OCI-LY1 (cell line): ENCODE measurements at regions not wholly inside any gene's neighbourhood (a gene's known extent, or its start where the extent isn't known, plus 50 kb on each side); places are given as distances from the start of the nearest gene placed in this dataset.

Experiments used
- H2AFZ ChIP-seq: fragments of 200-600 bp; sonication (generic), shearing (Covaris generic); 2 replicates; pipeline ENCODE4 v1.6.0; 2014; ENCODE audit warnings: antibody characterized with exemption, mild to moderate bottlenecking, low read length
- H3F3A ChIP-seq: fragments of 200-600 bp; sonication (generic), shearing (Covaris generic); 2 replicates; pipeline ENCODE4 v1.6.0; 2014; ENCODE audit warnings: mild to moderate bottlenecking, antibody characterized with exemption, low read length, moderate library complexity; ENCODE audit not compliant: insufficient read depth
- H3K27ac ChIP-seq: fragments of 200-600 bp; sonication (generic); 2 replicates; pipeline ENCODE4 v1.5.1; 2014; ENCODE audit warnings: low read length, mixed run types, mild to moderate bottlenecking, low read depth; ENCODE audit not compliant: poor library complexity, severe bottlenecking
- H3K27me3 ChIP-seq: fragments of 200-600 bp; sonication (generic); 2 replicates; pipeline ENCODE4 v1.6.0; 2014; ENCODE audit warnings: antibody characterized with exemption, mild to moderate bottlenecking, low read length, moderate library complexity; ENCODE audit not compliant: insufficient read depth
- H3K36me3 ChIP-seq: fragments of 200-600 bp; sonication (generic); 2 replicates; pipeline ENCODE4 v1.6.1; 2014; ENCODE audit warnings: mild to moderate bottlenecking, antibody characterized with exemption, low read length, moderate library complexity, mixed read lengths; ENCODE audit not compliant: insufficient read depth
- H3K4me1 ChIP-seq: fragments of 200-600 bp; sonication (generic); 2 replicates; pipeline ENCODE4 v1.5.1; 2014; ENCODE audit warnings: mild to moderate bottlenecking, low read length, moderate library complexity; ENCODE audit not compliant: insufficient read depth, severe bottlenecking
- H3K4me2 ChIP-seq: fragments of 200-600 bp; sonication (generic), shearing (Covaris generic); 2 replicates; pipeline ENCODE4 v1.6.1; 2014; ENCODE audit warnings: low read length
- H3K4me3 ChIP-seq: fragments of 200-600 bp; sonication (generic); 2 replicates; pipeline ENCODE4 v1.5.1; 2014; ENCODE audit warnings: low read length, low read depth, mild to moderate bottlenecking, mixed read lengths; ENCODE audit not compliant: poor library complexity, severe bottlenecking
- H3K79me2 ChIP-seq: fragments of 200-600 bp; shearing (Covaris generic); 2 replicates; pipeline ENCODE4 v1.6.1; 2016; ENCODE audit warnings: mixed run types, low read length, mixed read lengths; ENCODE audit not compliant: insufficient read depth
- H3K9ac ChIP-seq: fragments of 200-600 bp; sonication (generic), shearing (Covaris generic); 2 replicates; pipeline ENCODE4 v1.6.1; 2014; ENCODE audit warnings: mild to moderate bottlenecking, low read length, mixed read lengths
- H3K9me2 ChIP-seq: fragments of 200-600 bp; sonication (generic), shearing (Covaris generic); 2 replicates; pipeline ENCODE4 v1.6.1; 2014; ENCODE audit warnings: low read depth, mild to moderate bottlenecking, low read length, mixed read lengths
- H3K9me3 ChIP-seq: fragments of 200-600 bp; shearing (Covaris generic); 2 replicates; pipeline ENCODE4 v1.6.1; 2014; ENCODE audit warnings: low read length, mixed read lengths
- H4K20me1 ChIP-seq: fragments of 200-600 bp; sonication (generic), shearing (Covaris generic); 2 replicates; pipeline ENCODE4 v1.6.0; 2016; ENCODE audit warnings: mild to moderate bottlenecking, low read length; ENCODE audit not compliant: insufficient read depth
- CTCF ChIP-seq: fragments of 200-600 bp; sonication (generic), shearing (Covaris generic); IDR thresholded peaks from 2 replicates; pipeline ENCODE4 v1.5.1; 2017; ENCODE audit warnings: mild to moderate bottlenecking, antibody characterized with exemption, low read length, moderate library complexity, mixed read lengths
- EZH2 ChIP-seq: fragments of 200-600 bp; sonication (generic), shearing (Covaris generic); IDR thresholded peaks from 2 replicates; pipeline ENCODE4 v1.8.0; 2017; ENCODE audit warnings: borderline replicate concordance, mixed run types, mild to moderate bottlenecking, antibody characterized with exemption, low read length, moderate library complexity, mixed read lengths

- no peak for TF ChIP-seq CTCF
- TF ChIP-seq EZH2, result no peak
- H3K9me3 ChIP-seq, result no peaks in the 10 kb centered on the region
- no peaks in the 10 kb centered on the region for H3K9me2 ChIP-seq
- no peaks in the 10 kb centered on the region for H3K36me3 ChIP-seq
- no peaks in the 10 kb centered on the region for H3F3A ChIP-seq
- no peak overlapping the region for H3K4me3 ChIP-seq
- no peaks in the 10 kb centered on the region for H3K79me2 ChIP-seq
- no peaks in the 10 kb centered on the region for H3K27me3 ChIP-seq
- H3K4me2 ChIP-seq, result no peak overlapping the region
- H2AFZ ChIP-seq, result no peak overlapping the region
- H3K4me1 ChIP-seq, result no peaks in the 10 kb centered on the region
- H3K9ac ChIP-seq, result no peak overlapping the region
- no peaks in the 10 kb centered on the region for H4K20me1 ChIP-seq
- no peak overlapping the region for H3K27ac ChIP-seq
These were observed 364.3 kb upstream of the KLHL29 start for GRCh38 chr2:23020659-23021058.

- H2AFZ ChIP-seq, result no peak overlapping the region
- no peaks in the 10 kb centered on the region for H3K4me1 ChIP-seq
- no peaks in the 10 kb centered on the region for H4K20me1 ChIP-seq
- H3K9ac ChIP-seq, result no peak overlapping the region
- no peak overlapping the region for H3K27ac ChIP-seq
- no peaks in the 10 kb centered on the region for H3K79me2 ChIP-seq
- no peaks in the 10 kb centered on the region for H3F3A ChIP-seq
- no peaks in the 10 kb centered on the region for H3K36me3 ChIP-seq
- no peak overlapping the region for H3K4me3 ChIP-seq
- no peaks in the 10 kb centered on the region for H3K9me3 ChIP-seq
- TF ChIP-seq EZH2 (no peak), CTCF (no peak)
- no peak overlapping the region for H3K4me2 ChIP-seq
- no peaks in the 10 kb centered on the region for H3K27me3 ChIP-seq
- H3K9me2 ChIP-seq, result no peaks in the 10 kb centered on the region
These were observed 363.5 kb upstream of the KLHL29 start for GRCh38 chr2:23021311-23022120.

GRCh38 chr2:23023722-23024121 is 361.3 kb upstream of the KLHL29 start:
- Histone ChIP-seq H3K9ac (no peak overlapping the region), H3K9me3 (no peaks in the 10 kb centered on the region), H3K4me1 (no peaks in the 10 kb centered on the region), H3K27ac (no peak overlapping the region), H3K36me3 (no peaks in the 10 kb centered on the region), H4K20me1 (no peaks in the 10 kb centered on the region), H3K79me2 (no peaks in the 10 kb centered on the region), H2AFZ (no peak overlapping the region), H3K27me3 (no peaks in the 10 kb centered on the region), H3K9me2 (no peaks in the 10 kb centered on the region), H3F3A (no peaks in the 10 kb centered on the region), H3K4me3 (no peak overlapping the region), H3K4me2 (no peak overlapping the region)
- no peak for TF ChIP-seq CTCF
- no peak for TF ChIP-seq EZH2
